DMS153 (cell line): ENCODE measurements at regions not wholly inside any gene's neighbourhood (a gene's known extent, or its start where the extent isn't known, plus 50 kb on each side); places are given as distances from the start of the nearest gene placed in this dataset.

ENCODE experiments used
- DNase-seq: peaks from one replicate; lab custom pipeline; 2025; lab: John Stamatoyannopoulos, UW

GRCh38 chr5:2603272-2603575 lies 148.3 kb downstream of the IRX2 start:
- no peak for DNase-seq

DNA sequence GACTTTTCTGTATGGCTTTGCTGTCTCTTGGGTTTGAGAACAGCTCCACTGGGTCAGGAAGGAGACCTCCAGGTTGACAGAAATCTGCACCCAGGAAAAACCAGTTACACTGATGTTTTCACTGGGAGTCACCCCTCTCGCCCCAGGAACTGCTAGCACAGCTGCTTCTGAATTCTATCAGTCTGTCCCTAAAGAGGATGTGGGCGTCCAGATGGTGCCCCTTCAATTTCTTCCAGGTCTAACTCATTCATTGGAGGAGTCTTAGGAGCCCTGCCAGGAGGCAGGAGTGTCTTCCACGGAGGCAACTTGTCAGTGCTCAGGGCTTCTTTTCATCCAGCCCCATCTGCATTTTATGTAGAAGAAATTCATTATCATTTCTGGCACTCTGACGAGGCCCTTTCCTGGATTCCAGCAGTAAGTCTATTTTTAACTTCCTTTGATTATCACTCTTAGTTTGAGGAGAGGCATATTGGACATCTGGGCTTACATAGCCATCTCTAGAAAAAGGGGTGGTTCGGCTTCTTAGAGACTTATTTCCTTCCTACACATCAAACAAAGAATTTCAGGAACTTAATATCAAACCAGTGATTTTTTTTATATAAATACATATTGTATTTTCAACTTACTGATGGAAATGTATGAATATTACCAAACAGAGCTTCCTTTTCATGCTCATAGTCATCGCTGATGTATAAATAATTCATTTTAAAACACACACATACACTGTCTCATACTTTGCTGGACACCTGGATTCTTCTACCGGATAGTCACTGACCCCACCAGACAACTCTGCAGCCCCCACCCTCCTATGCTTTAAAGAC lies 148.8 kb downstream of the IRX2 start:
- DNase-seq, result no peak

DNA sequence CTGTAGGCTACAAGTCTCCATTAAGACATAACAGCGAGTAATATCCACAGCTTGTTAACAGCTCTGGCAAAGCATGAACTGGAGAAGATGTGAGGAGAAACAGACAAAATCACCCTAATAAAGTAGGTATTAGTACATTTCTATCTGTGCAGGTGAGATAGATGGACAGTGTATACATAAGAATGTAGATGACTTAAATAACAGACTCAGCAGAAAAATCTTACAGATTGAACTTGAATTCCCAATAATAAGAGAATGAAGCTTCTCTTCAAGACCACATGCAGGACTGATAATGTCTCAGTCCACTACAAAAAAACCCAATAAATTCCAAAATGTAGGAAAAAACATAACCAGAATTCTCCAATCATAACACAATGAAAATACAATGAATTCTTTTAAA lies 153.0 kb downstream of the IRX2 start:
- no peak for DNase-seq

GRCh38 chr5:2594701-2595100 lies 156.8 kb downstream of the IRX2 start:
- no peak for DNase-seq

GRCh38 chr5:2592766-2593165 lies 158.7 kb downstream of the IRX2 start:
- DNase-seq, result no peak

- peak; percentile 64 for DNase-seq
Observed at GRCh38 chr5:2591777-2592453, 159.6 kb downstream of the IRX2 start.

- DNase-seq, result peak; percentile 82
Observed at GRCh38 chr5:2588850-2589501, 162.5 kb downstream of the IRX2 start.

GRCh38 chr5:2587189-2588031 lies 164.1 kb downstream of the IRX2 start:
- DNase-seq, result no peak

DNA sequence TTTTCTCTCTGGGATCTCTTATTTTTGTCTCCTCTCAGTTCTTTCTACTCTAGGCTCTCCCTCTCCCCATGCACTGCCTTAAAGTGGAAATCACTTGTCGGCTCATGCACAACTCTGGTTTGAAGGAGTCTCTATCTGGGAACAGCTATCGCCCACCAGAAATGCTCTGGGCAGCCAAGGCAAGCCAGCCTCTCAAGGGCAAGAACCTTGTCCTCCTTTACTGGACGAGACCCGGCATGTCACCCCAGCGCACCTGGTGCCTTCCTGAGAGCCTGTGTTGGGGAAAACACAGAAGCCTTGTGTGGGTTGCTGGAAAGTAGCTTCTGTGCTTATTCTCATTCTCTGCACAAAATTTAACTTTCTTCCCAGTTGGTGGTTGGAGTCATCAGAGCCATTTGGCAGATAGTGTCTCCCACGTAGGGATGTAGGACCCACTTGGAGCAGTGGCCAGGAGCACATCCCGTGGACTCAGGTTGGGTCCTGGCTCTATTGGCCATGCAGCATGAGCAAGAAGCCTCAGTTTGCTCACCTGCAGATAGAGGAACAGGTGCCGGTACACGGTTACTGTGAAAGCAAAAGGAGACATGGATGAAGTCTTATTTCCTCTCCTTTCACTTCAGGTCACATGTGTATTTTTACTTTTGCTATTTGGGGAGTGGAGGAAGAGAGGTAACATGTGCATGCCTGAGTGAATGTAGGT lies 165.3 kb downstream of the IRX2 start:
- no peak for DNase-seq

GRCh38 chr5:2584579-2585269 lies 166.8 kb downstream of the IRX2 start:
- DNase-seq, result no peak

- no peak for DNase-seq
Observed at GRCh38 chr5:2582507-2582906, 169.0 kb downstream of the IRX2 start.

DNA sequence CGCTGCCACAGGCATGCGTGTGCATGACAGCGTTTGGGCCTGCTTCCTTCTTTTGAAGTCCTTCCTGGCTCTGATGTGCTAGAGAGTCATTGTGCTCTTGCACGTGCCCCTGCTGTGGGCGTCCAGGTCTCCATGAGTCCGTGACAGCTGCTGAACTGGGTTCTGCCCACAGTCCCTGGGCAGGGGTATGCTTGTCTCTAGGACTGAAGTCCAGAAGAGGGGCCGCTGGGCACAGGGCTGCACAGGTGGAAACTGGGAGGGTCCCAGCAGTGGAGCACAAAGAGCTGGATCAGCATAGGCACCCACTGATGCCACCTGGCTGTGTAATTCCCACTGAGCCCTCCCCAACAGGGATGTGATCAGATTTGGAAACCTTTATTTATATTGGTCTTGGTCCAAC lies 169.4 kb downstream of the IRX2 start:
- no peak for DNase-seq

DNA sequence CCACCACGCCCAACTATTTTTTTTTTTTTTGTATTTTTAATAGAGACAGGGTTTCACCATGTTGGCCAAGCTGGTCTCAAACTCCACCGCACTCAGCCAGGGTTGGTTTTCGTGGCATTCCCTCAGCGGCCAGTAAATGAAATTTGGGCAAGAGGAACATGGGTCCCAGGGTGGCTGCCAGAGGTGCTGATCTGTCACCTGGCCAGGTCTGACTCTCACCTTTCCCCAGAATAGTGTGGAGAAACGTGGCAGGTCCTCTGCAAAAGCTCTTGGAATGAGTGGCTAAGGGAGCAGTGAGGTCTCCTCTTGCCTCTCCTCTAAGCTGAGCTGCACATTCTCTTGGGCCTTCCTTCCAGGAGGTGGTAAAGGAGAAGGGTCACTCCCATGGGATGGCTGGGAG lies 170.1 kb downstream of the IRX2 start:
- DNase-seq, result no peak

DNA sequence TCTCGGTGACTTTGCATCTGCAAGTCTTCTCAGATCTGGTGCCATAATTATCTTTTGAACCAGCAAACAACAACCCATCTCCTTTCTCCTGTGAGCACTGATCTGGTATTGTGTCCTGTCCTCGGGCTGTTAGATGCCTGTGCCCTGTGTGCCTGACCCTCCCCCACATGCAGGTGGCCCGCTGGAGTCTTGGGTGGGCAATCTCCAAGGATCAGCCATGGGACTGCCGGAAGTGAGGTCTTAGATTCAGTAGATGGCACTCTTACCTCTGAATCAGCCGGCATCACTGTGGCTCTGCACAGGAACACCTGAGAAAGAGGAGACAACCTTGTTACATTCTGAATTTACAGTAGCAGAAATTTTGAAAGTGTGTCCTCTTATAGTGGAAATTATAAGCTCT lies 172.4 kb downstream of the IRX2 start:
- DNase-seq, result peak; percentile 25

- DNase-seq, result no peak
Observed at GRCh38 chr5:2577312-2578036, 174.0 kb downstream of the IRX2 start.

DNA sequence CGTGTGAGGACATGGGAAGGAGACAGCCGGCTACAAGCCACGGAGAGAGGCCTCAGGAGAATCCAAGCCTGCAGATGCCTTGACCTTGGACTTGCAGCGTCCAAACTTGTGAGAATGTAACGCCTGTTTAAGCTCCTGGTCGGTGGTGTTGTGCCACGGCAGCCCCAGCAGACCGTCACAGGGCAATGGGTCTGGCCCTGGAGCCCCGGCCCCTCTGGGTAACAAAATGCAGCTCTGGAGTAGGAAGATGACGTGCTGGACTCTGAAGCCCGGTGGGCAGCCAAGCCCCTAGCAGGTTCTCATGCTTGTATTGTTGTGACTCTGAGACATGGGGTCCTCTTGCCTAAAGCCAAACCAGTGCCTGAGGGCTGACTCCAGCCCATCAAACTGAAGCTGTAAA lies 174.7 kb downstream of the IRX2 start:
- no peak for DNase-seq

DNA sequence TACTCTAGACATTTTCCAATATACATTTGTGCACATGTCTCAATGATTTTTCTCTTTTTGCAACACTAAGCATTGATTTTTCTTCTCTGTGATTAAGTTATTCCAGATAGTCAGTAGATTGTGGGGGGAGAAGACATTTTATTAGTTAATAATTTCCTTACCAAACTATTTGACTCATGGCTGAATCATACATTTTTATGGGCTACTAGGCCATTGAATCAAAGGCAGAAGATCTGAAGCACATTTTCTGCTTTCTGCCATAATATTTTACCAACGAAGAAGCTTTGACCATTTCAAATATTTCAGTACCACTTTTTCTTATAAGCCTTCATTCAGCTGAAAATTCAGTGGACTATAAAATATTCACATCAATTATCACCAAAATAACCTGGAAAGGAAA lies 175.6 kb downstream of the IRX2 start:
- DNase-seq, result no peak

DNA sequence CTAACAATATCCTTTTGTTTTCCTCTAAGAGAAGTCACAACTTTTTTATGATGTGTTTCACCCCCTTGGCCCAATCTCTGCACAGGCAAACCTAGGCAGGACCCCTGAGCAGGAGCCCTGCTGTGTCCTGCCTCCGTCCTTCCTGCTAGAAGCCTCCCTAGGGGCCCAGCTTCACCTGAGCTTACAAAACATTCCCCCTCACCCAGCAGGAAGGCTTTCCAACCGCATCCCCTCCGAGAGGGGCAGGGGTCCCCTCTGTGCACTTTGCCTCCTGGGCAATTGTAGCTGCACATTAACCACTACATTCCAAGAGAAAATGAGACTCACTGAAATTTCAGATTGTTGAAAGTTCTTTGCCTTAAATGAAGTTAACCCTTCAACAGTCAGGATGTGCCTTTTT lies 176.2 kb downstream of the IRX2 start:
- DNase-seq, result no peak

DNA sequence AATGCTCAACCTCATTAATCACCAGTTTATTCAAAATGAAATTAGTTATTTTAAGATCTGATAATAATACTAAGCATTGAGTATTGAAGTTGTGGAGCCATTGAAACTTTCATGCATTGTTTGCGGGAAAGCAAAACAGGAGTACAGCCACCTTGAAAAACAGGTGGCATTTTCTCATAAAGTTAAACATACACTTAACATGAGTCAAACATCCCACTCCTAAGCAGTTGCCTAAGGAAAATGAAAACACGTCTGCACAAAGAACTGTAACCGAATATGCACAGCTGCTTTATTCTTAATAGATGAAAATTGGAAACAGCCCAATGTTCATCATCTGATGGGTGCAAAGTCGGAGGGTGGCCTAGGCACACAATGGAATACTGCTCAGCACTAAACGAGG lies 177.3 kb downstream of the IRX2 start:
- no peak for DNase-seq

- no peak for DNase-seq
Observed at GRCh38 chr5:2570586-2570985, 180.9 kb downstream of the IRX2 start.
